IMR-90 (cell line): ENCODE measurements at regions not wholly inside any gene's neighbourhood (a gene's known extent, or its start where the extent isn't known, plus 50 kb on each side); places are given as distances from the start of the nearest gene placed in this dataset.

Source experiments
- ATAC-seq: fragments of 200-7000 bp; cut with Tn5 transposase; 2 replicates; pipeline ENCODE4 v1.9.1; 2020; ENCODE audit warnings: low read depth, mild to moderate bottlenecking, moderate library complexity
- BruUV-seq: library from RNA; stranded (reverse); fragments of 400-500 nt; replicated peaks from 2 replicates; lab custom pipeline; 2021; lab: Mats Ljungman, UMichigan
- CTCF ChIA-PET: fragments of 300-600 bp; formaldehyde crosslinking; extraction: SDS; loops from one replicate; lab custom pipeline; 2021; ENCODE audit warnings: antibody characterized with exemption; lab: Yijun Ruan, JAX
- POLR2A ChIA-PET: fragments of 300-600 bp; sonication (Branson Sonifier 250); formaldehyde crosslinking; loops from one replicate; lab custom pipeline; 2022; ENCODE audit warnings: antibody characterized with exemption; ENCODE audit not compliant: unreplicated experiment; lab: Charles Lee
- DNase-seq: peaks from one replicate; pipeline ENCODE4 v3.0.0; 2013
- H2AFZ ChIP-seq: replicated peaks from 2 replicates; pipeline ENCODE3; 2013; ENCODE audit warnings: low read length, mild to moderate bottlenecking; ENCODE audit not compliant: poor library complexity
- H2AK5ac ChIP-seq: 2 replicates; pipeline ENCODE4 v1.6.1; 2013; ENCODE audit warnings: low read depth, low read length, inconsistent platforms
- H2AK9ac ChIP-seq: replicated peaks from 2 replicates; pipeline ENCODE3; 2013; ENCODE audit warnings: mild to moderate bottlenecking, low read depth, low read length, moderate library complexity; ENCODE audit not compliant: poor library complexity
- H2BK120ac ChIP-seq: 2 replicates; pipeline ENCODE4 v1.6.1; 2013; ENCODE audit warnings: low read depth, low read length, inconsistent platforms
- H2BK15ac ChIP-seq: 3 replicates; pipeline ENCODE4 v1.6.1; 2013; ENCODE audit warnings: low read depth, low read length, inconsistent platforms
- H2BK20ac ChIP-seq: 2 replicates; pipeline ENCODE4 v1.6.1; 2013; ENCODE audit warnings: low read depth, mild to moderate bottlenecking, inconsistent platforms, low read length, moderate library complexity
- H2BK5ac ChIP-seq: 2 replicates; pipeline ENCODE4 v1.6.1; 2013; ENCODE audit warnings: mild to moderate bottlenecking, low read depth, low read length, inconsistent platforms; ENCODE audit not compliant: poor library complexity, severe bottlenecking
- H3K14ac ChIP-seq: replicated peaks from 2 replicates; pipeline ENCODE4 v1.6.1; 2013; ENCODE audit warnings: low read depth, low read length, inconsistent platforms
- H3K18ac ChIP-seq: 2 replicates; pipeline ENCODE4 v1.6.1; 2013; ENCODE audit warnings: low read depth, low read length, control low read depth
- H3K23ac ChIP-seq: 2 replicates; pipeline ENCODE4 v1.6.1; 2013; ENCODE audit warnings: low read depth, low read length, inconsistent platforms
- H3K27ac ChIP-seq: 2 replicates; pipeline ENCODE4 v1.5.1; 2013; ENCODE audit warnings: mild to moderate bottlenecking, control low read depth, low read length; ENCODE audit not compliant: insufficient read depth
- H3K27me3 ChIP-seq: 2 replicates; pipeline ENCODE4 v1.6.1; 2013; ENCODE audit warnings: low read length; ENCODE audit not compliant: control insufficient read depth, insufficient read depth
- H3K36me3 ChIP-seq: 2 replicates; pipeline ENCODE4 v1.6.1; 2013; ENCODE audit warnings: low read length, mixed read lengths; ENCODE audit not compliant: control insufficient read depth, insufficient read depth
- H3K4ac ChIP-seq: 2 replicates; pipeline ENCODE4 v1.6.1; 2013; ENCODE audit warnings: low read depth, low read length, inconsistent platforms
- H3K4me1 ChIP-seq: 2 replicates; pipeline ENCODE4 v1.6.1; 2013; ENCODE audit warnings: low read length, mixed read lengths; ENCODE audit not compliant: control insufficient read depth, insufficient read depth
- H3K4me2 ChIP-seq: 2 replicates; pipeline ENCODE4 v1.6.1; 2013; ENCODE audit warnings: low read depth, mild to moderate bottlenecking, control low read depth, low read length, moderate library complexity
- H3K4me3 ChIP-seq: 2 replicates; pipeline ENCODE4 v1.5.1; 2013; ENCODE audit warnings: low read depth, mild to moderate bottlenecking, control low read depth, low read length, moderate library complexity; ENCODE audit not compliant: insufficient read depth
- H3K56ac ChIP-seq: 2 replicates; pipeline ENCODE4 v1.6.1; 2013; ENCODE audit warnings: low read length, inconsistent platforms; ENCODE audit not compliant: insufficient read depth; ENCODE audit errors: extremely low read depth
- H3K79me1 ChIP-seq, 2 experiments: 2 replicates each; pipeline ENCODE4 v1.6.1; 2013; ENCODE audit warnings: low read length in 2 of 2, inconsistent platforms in 1 of 2, low read depth in 1 of 2
- H3K9ac ChIP-seq: 2 replicates; pipeline ENCODE4 v1.6.1; 2013; ENCODE audit warnings: low read depth, low read length, control low read depth
- H3K9me1 ChIP-seq: 2 replicates; pipeline ENCODE4 v1.6.1; 2013; ENCODE audit warnings: low read length, inconsistent platforms; ENCODE audit not compliant: insufficient read depth
- H3K9me3 ChIP-seq: 2 replicates; pipeline ENCODE4 v1.6.1; 2013; ENCODE audit warnings: low read length; ENCODE audit not compliant: control insufficient read depth, insufficient read depth
- H4K20me1 ChIP-seq: 2 replicates; pipeline ENCODE4 v1.6.1; 2013; ENCODE audit warnings: low read length, inconsistent platforms; ENCODE audit not compliant: insufficient read depth
- H4K5ac ChIP-seq: 2 replicates; pipeline ENCODE4 v1.6.1; 2013; ENCODE audit warnings: mild to moderate bottlenecking, low read depth, low read length, control low read depth
- H4K8ac ChIP-seq, 2 experiments: 2 replicates each; pipeline ENCODE4 v1.6.1; 2013; ENCODE audit warnings: low read depth in 2 of 2, low read length in 2 of 2, control low read depth in 1 of 2, inconsistent platforms in 1 of 2
- H4K91ac ChIP-seq: 2 replicates; pipeline ENCODE4 v1.6.1; 2013; ENCODE audit warnings: low read depth, low read length, inconsistent platforms; ENCODE audit not compliant: insufficient read depth
- CEBPB ChIP-seq: IDR thresholded peaks from 2 replicates; pipeline ENCODE4 v1.6.1; 2012; ENCODE audit warnings: low read depth, low read length, improper control_type of control experiment
- POLR2A ChIP-seq: IDR thresholded peaks from 2 replicates; pipeline ENCODE4 v1.6.1; 2012; ENCODE audit warnings: mild to moderate bottlenecking, low read depth, low read length
- RCOR1 ChIP-seq: IDR thresholded peaks from 2 replicates; pipeline ENCODE4 v1.6.1; 2012; ENCODE audit warnings: mild to moderate bottlenecking, low read length, improper control_type of control experiment; ENCODE audit not compliant: insufficient replicate concordance
- WGBS, 2 experiments: methylation state at CpG; one replicate each; pipeline versions ENCODE4 v1.1.5 to v1.1.7; 2013; ENCODE audit warnings: missing lambda C conversion rate in 2 of 2; ENCODE audit not compliant: insufficient read length in 1 of 2; ENCODE audit errors: extremely low coverage in 2 of 2; 5-methylcytosine and 5-hydroxymethylcytosine counted together
- dilution Hi-C: fragments of 300-500 bp; cut with HindIII; formaldehyde crosslinking; loops from one replicate; pipeline ENCODE4 v1.14.3; 2018; ENCODE audit warnings: low sequenced_read_pairs; ENCODE audit not compliant: unreplicated experiment
- in situ Hi-C: fragments of 300-500 bp; cut with MboI; formaldehyde crosslinking; loops from 3 replicates; pipeline ENCODE4 v1.14.3; 2019; ENCODE audit warnings: low sequenced_read_pairs, inconsistent platforms, mixed read lengths
- intact Hi-C: fragments of 100-400 bp; cut with micrococcal nuclease; formaldehyde crosslinking; loops from 2 replicates; pipeline ENCODE4 v1.10.0; 2022
- TF ChIP-seq, protein P1 (sequence below): conservative IDR thresholded peaks from 2 replicates; pipeline ENCODE4 v1.5.1; 2012; ENCODE audit warnings: mild to moderate bottlenecking, low read depth, low read length, improper control_type of control experiment
- TF ChIP-seq, protein P2 (sequence below): fragments of 150-350 bp; IDR thresholded peaks from 2 replicates; pipeline ENCODE4 v1.6.1; 2016; ENCODE audit warnings: low read depth, mild to moderate bottlenecking, low read length, moderate library complexity, borderline replicate concordance

DNA sequence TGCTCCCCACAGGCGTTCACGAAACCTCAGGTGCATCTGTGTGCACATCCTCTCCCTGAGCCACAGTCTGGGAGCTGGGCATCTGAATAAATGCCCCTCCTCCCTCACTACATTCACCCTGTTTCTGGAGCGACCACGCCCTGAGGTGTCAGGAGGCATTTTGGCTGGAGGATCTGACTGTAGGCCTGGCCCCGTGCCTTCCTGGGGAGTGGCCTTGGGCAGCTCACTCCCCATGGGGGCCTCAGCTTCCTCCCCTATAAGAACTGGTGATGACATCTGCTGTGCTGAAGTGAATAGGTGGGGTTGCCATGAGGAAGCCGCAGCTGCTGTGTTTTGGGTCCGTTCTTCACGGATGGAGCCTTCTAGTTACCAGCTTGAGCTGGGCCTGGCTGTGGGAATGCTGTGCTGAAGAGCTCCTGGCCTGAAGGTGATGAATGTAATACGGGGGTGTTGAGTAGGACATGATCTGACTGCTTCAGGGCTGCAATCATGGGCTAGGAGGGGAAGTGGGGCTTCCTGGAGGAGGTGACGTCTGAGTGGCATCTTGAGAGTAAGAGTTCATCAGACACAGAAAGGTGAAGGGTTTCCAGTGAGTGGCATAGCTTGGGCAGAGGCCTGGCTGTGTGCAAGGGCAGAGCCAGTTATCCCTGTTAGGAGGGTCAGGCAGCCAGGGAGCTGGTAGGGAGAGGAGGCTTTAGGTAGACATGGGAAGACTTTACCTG lies 58.2 kb downstream of the GLI2 start:
- no peak overlapping the region for H2BK15ac ChIP-seq
- H4K5ac ChIP-seq, result no peak overlapping the region
- no peaks in the 10 kb centered on the region for H3K9me3 ChIP-seq
- H3K79me1 ChIP-seq, result peaks cover 53 to 96% of the 10 kb centered on the region in 2 experiments
- CTCF ChIA-PET, result no interaction called here
- no peak overlapping the region for H3K56ac ChIP-seq
- peak overlapping the region; percentile 49; the same call in 1 of the 2 replicates for H2AK5ac ChIP-seq
- no peak overlapping the region for H3K4me3 ChIP-seq
- no peak overlapping the region for H2AFZ ChIP-seq
- intact Hi-C loops, result no loop called here
- H3K9ac ChIP-seq, result no peak overlapping the region
- peak overlapping the region; percentile 26 for H3K4ac ChIP-seq
- peaks cover 25% of the 10 kb centered on the region for H3K4me1 ChIP-seq
- 62% methylated on average over 3 of the region's 10 CpGs; no CpG with 5 or more reads in 1 of the 2 experiments for WGBS, 2 experiments
- TF ChIP-seq, protein P1, sequence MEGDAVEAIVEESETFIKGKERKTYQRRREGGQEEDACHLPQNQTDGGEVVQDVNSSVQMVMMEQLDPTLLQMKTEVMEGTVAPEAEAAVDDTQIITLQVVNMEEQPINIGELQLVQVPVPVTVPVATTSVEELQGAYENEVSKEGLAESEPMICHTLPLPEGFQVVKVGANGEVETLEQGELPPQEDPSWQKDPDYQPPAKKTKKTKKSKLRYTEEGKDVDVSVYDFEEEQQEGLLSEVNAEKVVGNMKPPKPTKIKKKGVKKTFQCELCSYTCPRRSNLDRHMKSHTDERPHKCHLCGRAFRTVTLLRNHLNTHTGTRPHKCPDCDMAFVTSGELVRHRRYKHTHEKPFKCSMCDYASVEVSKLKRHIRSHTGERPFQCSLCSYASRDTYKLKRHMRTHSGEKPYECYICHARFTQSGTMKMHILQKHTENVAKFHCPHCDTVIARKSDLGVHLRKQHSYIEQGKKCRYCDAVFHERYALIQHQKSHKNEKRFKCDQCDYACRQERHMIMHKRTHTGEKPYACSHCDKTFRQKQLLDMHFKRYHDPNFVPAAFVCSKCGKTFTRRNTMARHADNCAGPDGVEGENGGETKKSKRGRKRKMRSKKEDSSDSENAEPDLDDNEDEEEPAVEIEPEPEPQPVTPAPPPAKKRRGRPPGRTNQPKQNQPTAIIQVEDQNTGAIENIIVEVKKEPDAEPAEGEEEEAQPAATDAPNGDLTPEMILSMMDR, result no peak
- TF ChIP-seq RCOR1 (no peak), CEBPB (no peak), POLR2A (no peak)
- TF ChIP-seq, protein P2, sequence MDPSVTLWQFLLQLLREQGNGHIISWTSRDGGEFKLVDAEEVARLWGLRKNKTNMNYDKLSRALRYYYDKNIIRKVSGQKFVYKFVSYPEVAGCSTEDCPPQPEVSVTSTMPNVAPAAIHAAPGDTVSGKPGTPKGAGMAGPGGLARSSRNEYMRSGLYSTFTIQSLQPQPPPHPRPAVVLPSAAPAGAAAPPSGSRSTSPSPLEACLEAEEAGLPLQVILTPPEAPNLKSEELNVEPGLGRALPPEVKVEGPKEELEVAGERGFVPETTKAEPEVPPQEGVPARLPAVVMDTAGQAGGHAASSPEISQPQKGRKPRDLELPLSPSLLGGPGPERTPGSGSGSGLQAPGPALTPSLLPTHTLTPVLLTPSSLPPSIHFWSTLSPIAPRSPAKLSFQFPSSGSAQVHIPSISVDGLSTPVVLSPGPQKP, result no peak
- no peak overlapping the region for H3K18ac ChIP-seq
- H3K9me1 ChIP-seq, result peaks cover 35% of the 10 kb centered on the region
- H4K8ac ChIP-seq, result peak overlapping the region; percentile 32 to 58; a peak in 1 of 4 replicates
- POLR2A ChIA-PET, result no interaction called here
- H2BK5ac ChIP-seq, result peak overlapping the region; percentile 11
- H4K20me1 ChIP-seq, result peaks cover 90% of the 10 kb centered on the region
- no peak overlapping the region for H4K91ac ChIP-seq
- no TSS peak for BruUV-seq
- no peaks in the 10 kb centered on the region for H3K27me3 ChIP-seq
- in situ Hi-C loops, result no loop called here
- no peak overlapping the region; the same call in 1 of the 2 replicates for H3K14ac ChIP-seq
- dilution Hi-C loops, result no loop called here
- no peak for ATAC-seq
- no peak overlapping the region; the same call in 1 of the 2 replicates for H3K23ac ChIP-seq
- H3K36me3 ChIP-seq, result peaks cover 13% of the 10 kb centered on the region
- H2BK120ac ChIP-seq, result no peak overlapping the region
- 0 out of 2 replicates have a peak overlapping the region, but pooled peaks have one; percentile 24 for H3K27ac ChIP-seq
- no peak overlapping the region for H2BK20ac ChIP-seq
- H3K4me2 ChIP-seq, result no peak overlapping the region
- H2AK9ac ChIP-seq, result peak overlapping the region; percentile 17
- no peak for DNase-seq
